ENCODE measurements at regions not wholly inside any gene's neighbourhood (a gene's known extent, or its start where the extent isn't known, plus 50 kb on each side); places are given as distances from the start of the nearest gene placed in this dataset.

GRCh38 chr4:157564771-157565170, 344.2 kb downstream of the GRIA2 start:
- Histone ChIP-seq H3K4me1 (ENCODE audit: insufficient read depth, low read length, poor library complexity, severe bottlenecking) (no peaks in the 10 kb centered on the region), H3K9me3 (ENCODE audit: insufficient read depth, low read depth, low read length) (no peaks in the 10 kb centered on the region), H3K4me3 (ENCODE audit: low read length, poor library complexity, severe bottlenecking) (no peak overlapping the region), H3K9ac (ENCODE audit: low read depth, low read length, poor library complexity, severe bottlenecking) (no peak overlapping the region), H3K27me3 (ENCODE audit: insufficient read depth, low read length, poor library complexity, severe bottlenecking) (no peaks in the 10 kb centered on the region), H4K20me1 (ENCODE audit: insufficient read depth, low read length, poor library complexity, severe bottlenecking) (no peaks in the 10 kb centered on the region), H3K36me3 (ENCODE audit: insufficient read depth, low read length) (no peaks in the 10 kb centered on the region), H3K9me2 (replicated peaks; ENCODE audit: low read depth, low read length) (no peaks in the 10 kb centered on the region), H3F3A (ENCODE audit: low read depth) (no peaks in the 10 kb centered on the region), H3K79me2 (ENCODE audit: insufficient read depth, low read length) (no peaks in the 10 kb centered on the region), H3K4me2 (ENCODE audit: low read depth, low read length, poor library complexity, severe bottlenecking) (no peak overlapping the region), H2AFZ (ENCODE audit: low read length) (no peak overlapping the region)
- no peak for TF ChIP-seq CTCF (conservative IDR thresholded peaks at IDR 0.05; ENCODE audit: low read length)
- no peak for TF ChIP-seq EZH2phosphoT487 (IDR thresholded peaks at IDR 0.05; ENCODE audit: borderline replicate concordance)

- Histone ChIP-seq H3K9me2 (replicated peaks; ENCODE audit: low read depth, low read length) (no peaks in the 10 kb centered on the region), H3K4me1 (ENCODE audit: insufficient read depth, low read length, poor library complexity, severe bottlenecking) (no peaks in the 10 kb centered on the region), H3K27me3 (ENCODE audit: insufficient read depth, low read length, poor library complexity, severe bottlenecking) (no peaks in the 10 kb centered on the region), H3F3A (ENCODE audit: low read depth) (no peaks in the 10 kb centered on the region), H3K36me3 (ENCODE audit: insufficient read depth, low read length) (no peaks in the 10 kb centered on the region), H2AFZ (ENCODE audit: low read length) (no peak overlapping the region), H3K79me2 (ENCODE audit: insufficient read depth, low read length) (no peaks in the 10 kb centered on the region), H3K9me3 (ENCODE audit: insufficient read depth, low read depth, low read length) (no peaks in the 10 kb centered on the region), H3K4me3 (ENCODE audit: low read length, poor library complexity, severe bottlenecking) (no peak overlapping the region), H4K20me1 (ENCODE audit: insufficient read depth, low read length, poor library complexity, severe bottlenecking) (no peaks in the 10 kb centered on the region), H3K9ac (ENCODE audit: low read depth, low read length, poor library complexity, severe bottlenecking) (no peak overlapping the region), H3K4me2 (ENCODE audit: low read depth, low read length, poor library complexity, severe bottlenecking) (no peak overlapping the region)
- TF ChIP-seq CTCF (conservative IDR thresholded peaks at IDR 0.05; ENCODE audit: low read length) (no peak), EZH2phosphoT487 (IDR thresholded peaks at IDR 0.05; ENCODE audit: borderline replicate concordance) (no peak)
Measured at GRCh38 chr4:157564218-157564617, 343.7 kb downstream of the GRIA2 start.

- Histone ChIP-seq H3K4me1 (ENCODE audit: insufficient read depth, low read length, poor library complexity, severe bottlenecking) (no peaks in the 10 kb centered on the region), H4K20me1 (ENCODE audit: insufficient read depth, low read length, poor library complexity, severe bottlenecking) (no peaks in the 10 kb centered on the region), H3K4me3 (ENCODE audit: low read length, poor library complexity, severe bottlenecking) (no peak overlapping the region), H3F3A (ENCODE audit: low read depth) (no peaks in the 10 kb centered on the region), H3K9ac (ENCODE audit: low read depth, low read length, poor library complexity, severe bottlenecking) (no peak overlapping the region), H3K9me3 (ENCODE audit: insufficient read depth, low read depth, low read length) (no peaks in the 10 kb centered on the region), H2AFZ (ENCODE audit: low read length) (no peak overlapping the region), H3K27me3 (ENCODE audit: insufficient read depth, low read length, poor library complexity, severe bottlenecking) (no peaks in the 10 kb centered on the region), H3K9me2 (replicated peaks; ENCODE audit: low read depth, low read length) (no peaks in the 10 kb centered on the region), H3K4me2 (ENCODE audit: low read depth, low read length, poor library complexity, severe bottlenecking) (no peak overlapping the region), H3K79me2 (ENCODE audit: insufficient read depth, low read length) (no peaks in the 10 kb centered on the region), H3K36me3 (ENCODE audit: insufficient read depth, low read length) (no peaks in the 10 kb centered on the region)
- TF ChIP-seq EZH2phosphoT487 (IDR thresholded peaks at IDR 0.05; ENCODE audit: borderline replicate concordance) = no peak
- TF ChIP-seq CTCF (conservative IDR thresholded peaks at IDR 0.05; ENCODE audit: low read length) = no peak
Measured at GRCh38 chr4:157558016-157558415, 337.5 kb downstream of the GRIA2 start.

All from Loucy (cell line).